H1 (cell line): ENCODE measurements at regions not wholly inside any gene's neighbourhood (a gene's known extent, or its start where the extent isn't known, plus 50 kb on each side); places are given as distances from the start of the nearest gene placed in this dataset.

Source experiments
- CTCF ChIA-PET: fragments of 300-600 bp; sonication (Branson Sonifier 250); formaldehyde crosslinking; loops from one replicate; lab custom pipeline; 2021; ENCODE audit not compliant: partially characterized antibody; lab: Charles Lee
- POLR2A ChIA-PET: fragments of 300-600 bp; sonication (Branson Sonifier 250); formaldehyde crosslinking; loops from one replicate; lab custom pipeline; 2021; ENCODE audit warnings: inconsistent platforms; ENCODE audit not compliant: partially characterized antibody; lab: Charles Lee
- DNase-seq, 2 experiments: peaks; one replicate each; pipeline versions ENCODE4 v3.0.0 to v3.0.0-alpha.2; 2010 to 2022; ENCODE audit warnings: low spot score in 2 of 2, low read depth in 1 of 2, mixed read lengths in 1 of 2
- FAIRE-seq: peaks from 2 replicates; lab custom pipeline; 2011; peaks lifted over from hg19 to GRCh38; lab: Jason Lieb, UNC
- H2AFZ ChIP-seq: 2 replicates; pipeline ENCODE4 v1.8.1; 2012; ENCODE audit warnings: low read length, inconsistent platforms
- H2AK5ac ChIP-seq: 2 replicates; pipeline ENCODE4 v1.6.1; 2013; ENCODE audit warnings: low read depth, low read length
- H2BK120ac ChIP-seq: replicated peaks from 2 replicates; pipeline ENCODE3; 2013; ENCODE audit warnings: low read depth, low read length, inconsistent platforms
- H2BK12ac ChIP-seq: 2 replicates; pipeline ENCODE4 v1.6.1; 2013; ENCODE audit warnings: low read depth, low read length
- H2BK15ac ChIP-seq: 2 replicates; pipeline ENCODE4 v1.6.1; 2013; ENCODE audit warnings: low read length
- H2BK20ac ChIP-seq: 2 replicates; pipeline ENCODE4 v1.6.1; 2013; ENCODE audit warnings: low read length
- H2BK5ac ChIP-seq: 2 replicates; pipeline ENCODE4 v1.6.1; 2013; ENCODE audit warnings: low read depth, low read length
- H3K14ac ChIP-seq: 2 replicates; pipeline ENCODE4 v1.6.1; 2013; ENCODE audit warnings: inconsistent platforms; ENCODE audit not compliant: insufficient read length
- H3K18ac ChIP-seq: 2 replicates; pipeline ENCODE4 v1.6.1; 2013; ENCODE audit warnings: low read length; ENCODE audit errors: extremely low read depth
- H3K23ac ChIP-seq: 2 replicates; pipeline ENCODE4 v1.6.1; 2013; ENCODE audit warnings: inconsistent platforms; ENCODE audit not compliant: insufficient read length
- H3K23me2 ChIP-seq: 2 replicates; pipeline ENCODE4 v1.6.1; 2013; ENCODE audit warnings: low read depth, low read length
- H3K27ac ChIP-seq: 2 replicates; pipeline ENCODE4 v1.6.1; 2011; ENCODE audit warnings: low read depth, low read length, inconsistent platforms
- H3K27me3 ChIP-seq, 4 experiments: replicated peaks in 1 of 4; 1 replicate in 1 of 4; 2 replicates in 3 of 4; pipeline versions ENCODE4 v1.6.1 to v1.8.1; 2011 to 2013; ENCODE audit warnings: low read length in 3 of 4, mild to moderate bottlenecking in 3 of 4, inconsistent platforms in 2 of 4, mixed read lengths in 2 of 4, moderate library complexity in 1 of 4; ENCODE audit not compliant: control insufficient read depth in 3 of 4, insufficient read depth in 3 of 4; ENCODE audit errors: extremely low read depth in 1 of 4
- H3K36me3 ChIP-seq, 4 experiments: 2 replicates each; pipeline versions ENCODE4 v1.6.1 to v1.8.1; 2011 to 2013; ENCODE audit warnings: mild to moderate bottlenecking in 4 of 4, low read length in 3 of 4, moderate library complexity in 2 of 4, control low read depth in 1 of 4, inconsistent platforms in 1 of 4; ENCODE audit not compliant: insufficient read depth in 4 of 4, control insufficient read depth in 2 of 4
- H3K4ac ChIP-seq: replicated peaks from 2 replicates; pipeline ENCODE3; 2013; ENCODE audit warnings: low read length, low read depth, mixed read lengths, inconsistent platforms; ENCODE audit not compliant: insufficient read length
- H3K4me1 ChIP-seq, 4 experiments: replicated peaks in 1 of 4; 1 replicate in 1 of 4; 2 replicates in 3 of 4; pipeline versions ENCODE4 v1.6.1 to v1.8.1; 2011 to 2013; ENCODE audit warnings: low read length in 3 of 4, inconsistent platforms in 2 of 4, mixed read lengths in 1 of 4; ENCODE audit not compliant: insufficient read depth in 4 of 4, control insufficient read depth in 3 of 4
- H3K4me2 ChIP-seq, 2 experiments: 2 replicates each; pipeline versions ENCODE4 v1.6.1 to v1.8.1; 2011 to 2013; ENCODE audit warnings: low read depth in 2 of 2, low read length in 2 of 2, control low read depth in 1 of 2, inconsistent platforms in 1 of 2, mild to moderate bottlenecking in 1 of 2; ENCODE audit not compliant: insufficient read depth in 1 of 2
- H3K4me3 ChIP-seq, 4 experiments: fragments of 200-600, 300-600 bp in 1 of 4; sonication (generic), shearing (Covaris generic), sonication (Bioruptor Twin) in 1 of 4; 2 replicates each; pipeline versions ENCODE4 v1.5.1 to v1.8.1; 2011 to 2016; ENCODE audit warnings: low read length in 4 of 4, low read depth in 3 of 4, control low read depth in 2 of 4, inconsistent platforms in 2 of 4, mild to moderate bottlenecking in 2 of 4, mixed read lengths in 1 of 4, moderate library complexity in 1 of 4; ENCODE audit not compliant: insufficient read depth in 2 of 4; ENCODE audit errors: extremely low read depth in 1 of 4
- H3K56ac ChIP-seq: replicated peaks from 2 replicates; pipeline ENCODE3; 2013; ENCODE audit warnings: low read depth, mild to moderate bottlenecking, mixed read lengths, low read length, inconsistent platforms; ENCODE audit not compliant: insufficient read length
- H3K79me1 ChIP-seq: 2 replicates; pipeline ENCODE4 v1.6.1; 2013; ENCODE audit warnings: low read depth, low read length, control low read depth
- H3K79me2 ChIP-seq, 2 experiments: 2 replicates each; pipeline versions ENCODE4 v1.6.1 to v1.8.1; 2012 to 2013; ENCODE audit warnings: low read length in 2 of 2, mild to moderate bottlenecking in 2 of 2, inconsistent platforms in 1 of 2; ENCODE audit not compliant: insufficient read depth in 2 of 2, control insufficient read depth in 1 of 2
- H3K9ac ChIP-seq, 4 experiments: replicated peaks in 1 of 4; 1 replicate in 1 of 4; 2 replicates in 3 of 4; pipeline versions ENCODE4 v1.6.1 to v1.8.1; 2011 to 2013; ENCODE audit warnings: low read depth in 3 of 4, low read length in 3 of 4, control low read depth in 2 of 4, mild to moderate bottlenecking in 2 of 4, moderate library complexity in 2 of 4, inconsistent platforms in 1 of 4; ENCODE audit errors: extremely low read depth in 1 of 4
- H3K9me3 ChIP-seq, 2 experiments: 2 replicates each; pipeline versions ENCODE4 v1.6.1 to v1.8.1; 2012 to 2013; ENCODE audit warnings: mild to moderate bottlenecking in 2 of 2, moderate library complexity in 2 of 2, control low read depth in 1 of 2, inconsistent platforms in 1 of 2, low read depth in 1 of 2, low read length in 1 of 2, mixed read lengths in 1 of 2; ENCODE audit not compliant: insufficient read depth in 2 of 2
- H4K20me1 ChIP-seq, 2 experiments: replicated peaks in 1 of 2; 2 replicates each; pipeline versions ENCODE3 to v1.8.1; 2011 to 2013; ENCODE audit warnings: inconsistent platforms in 2 of 2, low read length in 2 of 2, mild to moderate bottlenecking in 1 of 2; ENCODE audit not compliant: insufficient read depth in 2 of 2, control insufficient read depth in 1 of 2
- H4K5ac ChIP-seq: 2 replicates; pipeline ENCODE4 v1.6.1; 2013; ENCODE audit warnings: low read length, low read depth, mixed read lengths, inconsistent platforms; ENCODE audit not compliant: insufficient read length
- H4K8ac ChIP-seq: 2 replicates; pipeline ENCODE4 v1.8.0; 2013; ENCODE audit warnings: mild to moderate bottlenecking, moderate library complexity, low read length, inconsistent platforms; ENCODE audit not compliant: insufficient read depth; ENCODE audit errors: extremely low read depth
- H4K91ac ChIP-seq: replicated peaks from 2 replicates; pipeline ENCODE3; 2013; ENCODE audit warnings: low read length, mixed read lengths, inconsistent platforms; ENCODE audit not compliant: insufficient read length
- ATF2 ChIP-seq: IDR thresholded peaks from 2 replicates; pipeline ENCODE4 v1.6.1; 2012; ENCODE audit warnings: low read length, inconsistent platforms
- CREB1 ChIP-seq: IDR thresholded peaks from 2 replicates; pipeline ENCODE4 v1.6.1; 2012; ENCODE audit warnings: inconsistent platforms
- EZH2 ChIP-seq: fragments of 200-600 bp; sonication (generic); IDR thresholded peaks from 2 replicates; pipeline ENCODE4 v1.7.1; 2012; ENCODE audit warnings: low read depth, mild to moderate bottlenecking, moderate library complexity, low read length, inconsistent platforms; ENCODE audit not compliant: severe bottlenecking
- FOSL1 ChIP-seq: IDR thresholded peaks from 2 replicates; pipeline ENCODE4 v1.6.1; 2011; ENCODE audit warnings: mild to moderate bottlenecking, low read depth, low read length, moderate library complexity; ENCODE audit not compliant: insufficient read depth
- MAX ChIP-seq: IDR thresholded peaks from 2 replicates; pipeline ENCODE4 v1.6.1; 2012; ENCODE audit warnings: inconsistent platforms
- RNF2 ChIP-seq: fragments of 200-900, 300-1000 bp; sonication (generic); IDR thresholded peaks from 2 replicates; pipeline ENCODE4 v1.7.1; 2016; ENCODE audit warnings: borderline replicate concordance, low read depth, mild to moderate bottlenecking, antibody characterized with exemption, low read length; ENCODE audit not compliant: poor library complexity, severe bottlenecking; ENCODE audit errors: missing control alignments
- TAF1 ChIP-seq: IDR thresholded peaks from 2 replicates; pipeline ENCODE4 v1.6.1; 2011; ENCODE audit warnings: mild to moderate bottlenecking, low read depth, low read length
- YY1 ChIP-seq: IDR thresholded peaks from 2 replicates; pipeline ENCODE4 v1.6.1; 2011; ENCODE audit warnings: low read depth, mild to moderate bottlenecking, low read length
- ZNF274 ChIP-seq: IDR thresholded peaks from 2 replicates; pipeline ENCODE4 v1.7.0; 2012; ENCODE audit warnings: low read length, borderline replicate concordance; ENCODE audit errors: extremely low read depth

- H3K27me3 ChIP-seq = no peaks in the 10 kb centered on the region
- no peak overlapping the region for H3K18ac ChIP-seq
- H3K23ac ChIP-seq = no peak overlapping the region
- H3K9ac ChIP-seq = no peak overlapping the region
- H4K20me1 ChIP-seq = no peaks in the 10 kb centered on the region
- H3K56ac ChIP-seq = no peak overlapping the region
- no peak overlapping the region for H3K4ac ChIP-seq
- H3K79me2 ChIP-seq = no peaks in the 10 kb centered on the region
- H2AK5ac ChIP-seq = no peak overlapping the region
- no peak overlapping the region for H3K27ac ChIP-seq
- DNase-seq (no peak), FAIRE-seq (no peak)
- H4K8ac ChIP-seq = no peak overlapping the region
- H3K79me1 ChIP-seq = no peaks in the 10 kb centered on the region
- ChIA-PET CTCF (no interaction called here), POLR2A (no interaction called here)
- no peaks in the 10 kb centered on the region for H3K36me3 ChIP-seq
- no peak overlapping the region for H2BK20ac ChIP-seq
- no peak overlapping the region for H2BK120ac ChIP-seq
- no peak overlapping the region for H2BK15ac ChIP-seq
- no peak overlapping the region for H4K5ac ChIP-seq
- no peak overlapping the region for H2BK5ac ChIP-seq
- peaks cover 0 to 7% (median 0%) of the 10 kb centered on the region in 4 experiments; a peak in 1 of 7 replicates for H3K4me1 ChIP-seq
- no peaks in the 10 kb centered on the region for H3K9me3 ChIP-seq
- no peaks in the 10 kb centered on the region for H3K23me2 ChIP-seq
- no peak overlapping the region for H3K4me3 ChIP-seq
- H4K91ac ChIP-seq = no peak overlapping the region
- no peak overlapping the region for H3K4me2 ChIP-seq
- H3K14ac ChIP-seq = no peak overlapping the region
- no peak overlapping the region for H2AFZ ChIP-seq
- H2BK12ac ChIP-seq = no peak overlapping the region
- TF ChIP-seq TAF1 (no peak), ATF2 (no peak), FOSL1 (no peak), CREB1 (no peak), RNF2 (no peak), EZH2 (no peak), MAX (no peak), ZNF274 (no peak), YY1 (no peak)
These were observed 295.7 kb downstream of the SETD4 start for GRCh38 chr21:35764586-35764985.
